OCI-LY7 (cell line): ENCODE measurements at regions not wholly inside any gene's neighbourhood (a gene's known extent, or its start where the extent isn't known, plus 50 kb on each side); places are given as distances from the start of the nearest gene placed in this dataset.

ENCODE experiments used
- CTCF ChIP-seq: fragments of 200-600 bp; sonication (generic); conservative IDR thresholded peaks from 2 replicates; pipeline ENCODE4 v1.5.1; 2014; ENCODE audit warnings: mild to moderate bottlenecking, antibody characterized with exemption, low read length, moderate library complexity, mixed read lengths
- EZH2phosphoT487 ChIP-seq: fragments of 200-600 bp; sonication (generic); IDR thresholded peaks from 2 replicates; pipeline ENCODE4 v1.6.1; 2018; ENCODE audit warnings: low read depth, borderline replicate concordance, mild to moderate bottlenecking, mixed run types, antibody characterized with exemption, low read length, moderate library complexity, mixed read lengths

GRCh38 chr4:132958457-132959263, 190.4 kb upstream of the PCDH10 start:
- TF ChIP-seq CTCF: no peak
- TF ChIP-seq EZH2phosphoT487: no peak
